HK-2 (cell line): ENCODE measurements at regions not wholly inside any gene's neighbourhood (a gene's known extent, or its start where the extent isn't known, plus 50 kb on each side); places are given as distances from the start of the nearest gene placed in this dataset.
"Not testable (repeated sequence)": the region's sequence is repeated elsewhere in the genome, so short reads cannot be mapped to it uniquely, and the experiment has no call there.

ENCODE experiments used
- DNase-seq: peaks from one replicate; pipeline ENCODE4 v3.0.0-alpha.2; 2018; ENCODE audit not compliant: unreplicated experiment

GRCh38 chr11:101292661-101293240 lies 163.1 kb upstream of the PGR start:
- DNase-seq, result no peak

- DNase-seq, result no peak
Measured at GRCh38 chr11:101291279-101291678, 161.7 kb upstream of the PGR start.

GRCh38 chr11:101288392-101288791 lies 158.8 kb upstream of the PGR start:
- DNase-seq, result no peak

GRCh38 chr11:101279728-101280127 lies 150.1 kb upstream of the PGR start:
- no peak for DNase-seq

- no peak for DNase-seq
Measured at GRCh38 chr11:101278286-101278685, 148.7 kb upstream of the PGR start.

GRCh38 chr11:101277036-101277435 lies 147.4 kb upstream of the PGR start:
- DNase-seq, result no peak

GRCh38 chr11:101269990-101270660 lies 140.5 kb upstream of the PGR start:
- DNase-seq, result no peak

- DNase-seq, result no peak
Measured at GRCh38 chr11:101269390-101269789, 139.8 kb upstream of the PGR start.

GRCh38 chr11:101267654-101268053 lies 138.0 kb upstream of the PGR start:
- no peak for DNase-seq

GRCh38 chr11:101264306-101264705 lies 134.7 kb upstream of the PGR start:
- no peak for DNase-seq

- DNase-seq, result no peak
Measured at GRCh38 chr11:101262995-101263394, 133.4 kb upstream of the PGR start.

- no peak for DNase-seq
Measured at GRCh38 chr11:101262258-101262657, 132.6 kb upstream of the PGR start.

GRCh38 chr11:101255036-101255435 lies 125.4 kb upstream of the PGR start:
- DNase-seq, result no peak

- no peak for DNase-seq
Measured at GRCh38 chr11:101254037-101254436, 124.4 kb upstream of the PGR start.

GRCh38 chr11:101245635-101246034 lies 116.0 kb upstream of the PGR start:
- not testable (repeated sequence) for DNase-seq

GRCh38 chr11:101245081-101245480 lies 115.5 kb upstream of the PGR start:
- DNase-seq, result not testable (repeated sequence)

- no peak for DNase-seq
Measured at GRCh38 chr11:101241160-101241795, 111.7 kb upstream of the PGR start.

- DNase-seq, result not testable (repeated sequence)
Measured at GRCh38 chr11:101231207-101231834, 101.7 kb upstream of the PGR start.

- DNase-seq, result no peak
Measured at GRCh38 chr11:101226617-101227016, 97.0 kb upstream of the PGR start.

GRCh38 chr11:101224221-101224620 lies 94.6 kb upstream of the PGR start:
- DNase-seq, result no peak

- not testable (repeated sequence) for DNase-seq
Measured at GRCh38 chr11:101218091-101218490, 88.5 kb upstream of the PGR start.

- not testable (repeated sequence) for DNase-seq
Measured at GRCh38 chr11:101216091-101216490, 86.5 kb upstream of the PGR start.

GRCh38 chr11:101215069-101215468 lies 85.5 kb upstream of the PGR start:
- DNase-seq, result no peak
